GM06990 (cell line): ENCODE measurements at regions not wholly inside any gene's neighbourhood (a gene's known extent, or its start where the extent isn't known, plus 50 kb on each side); places are given as distances from the start of the nearest gene placed in this dataset.

Experiments
- DNase-seq: peaks from one replicate; pipeline ENCODE4 v3.0.0-alpha.2; 2011; ENCODE audit not compliant: insufficient read length; ENCODE audit errors: extremely low read depth
- H3K27me3 ChIP-seq: replicated peaks from 2 replicates; pipeline ENCODE4 v1.6.0; 2011; ENCODE audit warnings: low read length; ENCODE audit not compliant: control insufficient read depth, insufficient read depth
- H3K36me3 ChIP-seq: 2 replicates; pipeline ENCODE4 v1.5.1; 2011; ENCODE audit warnings: low read length; ENCODE audit not compliant: control insufficient read depth, insufficient read depth
- H3K4me3 ChIP-seq: replicated peaks from 2 replicates; pipeline ENCODE4 v1.5.1; 2011; ENCODE audit warnings: low read depth, mild to moderate bottlenecking, control low read depth, low read length
- CTCF ChIP-seq: IDR thresholded peaks from 2 replicates; pipeline ENCODE4 v1.5.1; 2011; ENCODE audit warnings: low read length, control low read depth, mild to moderate bottlenecking, inconsistent platforms; ENCODE audit not compliant: insufficient read depth, poor library complexity, severe bottlenecking

GRCh38 chr9:16974436-16974835 is 104.0 kb upstream of the BNC2 start:
- Histone ChIP-seq H3K4me3 (no peak overlapping the region), H3K27me3 (no peaks in the 10 kb centered on the region), H3K36me3 (no peaks in the 10 kb centered on the region)
- DNase-seq, result no peak
- TF ChIP-seq CTCF, result no peak

- no peaks in the 10 kb centered on the region for H3K27me3 ChIP-seq
- no peak for TF ChIP-seq CTCF
- no peaks in the 10 kb centered on the region for H3K36me3 ChIP-seq
- DNase-seq, result no peak
- no peak overlapping the region for H3K4me3 ChIP-seq
Observed at GRCh38 chr9:16970321-16970720, 99.9 kb upstream of the BNC2 start.

- Histone ChIP-seq H3K36me3 (no peaks in the 10 kb centered on the region), H3K27me3 (no peaks in the 10 kb centered on the region), H3K4me3 (no peak overlapping the region)
- DNase-seq, result no peak
- no peak for TF ChIP-seq CTCF
Observed at GRCh38 chr9:16964228-16964627, 93.8 kb upstream of the BNC2 start.

GRCh38 chr9:16960084-16960483 is 89.6 kb upstream of the BNC2 start:
- DNase-seq, result no peak
- Histone ChIP-seq H3K4me3 (no peak overlapping the region), H3K27me3 (no peaks in the 10 kb centered on the region), H3K36me3 (no peaks in the 10 kb centered on the region)
- no peak for TF ChIP-seq CTCF

- no peak for DNase-seq
Observed at GRCh38 chr9:16959391-16959790, 88.9 kb upstream of the BNC2 start.

More at GRCh38 chr9:16959391-16959790, 88.9 kb upstream of the BNC2 start:
- Histone ChIP-seq H3K27me3 (no peaks in the 10 kb centered on the region), H3K36me3 (no peaks in the 10 kb centered on the region), H3K4me3 (no peak overlapping the region)
- no peak for TF ChIP-seq CTCF
